K562 (cell line): ENCODE measurements at regions not wholly inside any gene's neighbourhood (a gene's known extent, or its start where the extent isn't known, plus 50 kb on each side); places are given as distances from the start of the nearest gene placed in this dataset.

ENCODE experiments used
- CHAMP1 ChIP-seq: fragments of 450-650 bp; IDR thresholded peaks from 2 replicates; pipeline ENCODE4 v1.6.1; 2016; ENCODE audit warnings: mild to moderate bottlenecking
- TF ChIP-seq, protein P1 (sequence below): IDR thresholded peaks from 2 replicates; pipeline ENCODE4 v1.6.1; 2011; ENCODE audit not compliant: insufficient read length; ENCODE audit errors: extremely low read depth
- TF ChIP-seq, protein P2 (sequence below), 2 experiments: IDR thresholded peaks; 2 replicates each; pipeline ENCODE4 v1.6.1; 2012; ENCODE audit warnings: improper control_type of control experiment in 2 of 2, low read depth in 2 of 2, low read length in 2 of 2, borderline replicate concordance in 1 of 2
- TF ChIP-seq, protein P3 (sequence below): fragments of 450-650 bp; IDR thresholded peaks from 2 replicates; pipeline ENCODE4 v1.6.1; 2016; ENCODE audit warnings: antibody characterized with exemption

- TF ChIP-seq, protein P1, sequence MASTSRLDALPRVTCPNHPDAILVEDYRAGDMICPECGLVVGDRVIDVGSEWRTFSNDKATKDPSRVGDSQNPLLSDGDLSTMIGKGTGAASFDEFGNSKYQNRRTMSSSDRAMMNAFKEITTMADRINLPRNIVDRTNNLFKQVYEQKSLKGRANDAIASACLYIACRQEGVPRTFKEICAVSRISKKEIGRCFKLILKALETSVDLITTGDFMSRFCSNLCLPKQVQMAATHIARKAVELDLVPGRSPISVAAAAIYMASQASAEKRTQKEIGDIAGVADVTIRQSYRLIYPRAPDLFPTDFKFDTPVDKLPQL: no peak
- TF ChIP-seq, protein P2, sequence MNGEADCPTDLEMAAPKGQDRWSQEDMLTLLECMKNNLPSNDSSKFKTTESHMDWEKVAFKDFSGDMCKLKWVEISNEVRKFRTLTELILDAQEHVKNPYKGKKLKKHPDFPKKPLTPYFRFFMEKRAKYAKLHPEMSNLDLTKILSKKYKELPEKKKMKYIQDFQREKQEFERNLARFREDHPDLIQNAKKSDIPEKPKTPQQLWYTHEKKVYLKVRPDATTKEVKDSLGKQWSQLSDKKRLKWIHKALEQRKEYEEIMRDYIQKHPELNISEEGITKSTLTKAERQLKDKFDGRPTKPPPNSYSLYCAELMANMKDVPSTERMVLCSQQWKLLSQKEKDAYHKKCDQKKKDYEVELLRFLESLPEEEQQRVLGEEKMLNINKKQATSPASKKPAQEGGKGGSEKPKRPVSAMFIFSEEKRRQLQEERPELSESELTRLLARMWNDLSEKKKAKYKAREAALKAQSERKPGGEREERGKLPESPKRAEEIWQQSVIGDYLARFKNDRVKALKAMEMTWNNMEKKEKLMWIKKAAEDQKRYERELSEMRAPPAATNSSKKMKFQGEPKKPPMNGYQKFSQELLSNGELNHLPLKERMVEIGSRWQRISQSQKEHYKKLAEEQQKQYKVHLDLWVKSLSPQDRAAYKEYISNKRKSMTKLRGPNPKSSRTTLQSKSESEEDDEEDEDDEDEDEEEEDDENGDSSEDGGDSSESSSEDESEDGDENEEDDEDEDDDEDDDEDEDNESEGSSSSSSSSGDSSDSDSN (IDR thresholded peaks at IDR 0.05; ENCODE audit: borderline replicate concordance in 1 of 2, low read depth in 2 of 2, low read length in 2 of 2): no peak
- TF ChIP-seq, protein P3, sequence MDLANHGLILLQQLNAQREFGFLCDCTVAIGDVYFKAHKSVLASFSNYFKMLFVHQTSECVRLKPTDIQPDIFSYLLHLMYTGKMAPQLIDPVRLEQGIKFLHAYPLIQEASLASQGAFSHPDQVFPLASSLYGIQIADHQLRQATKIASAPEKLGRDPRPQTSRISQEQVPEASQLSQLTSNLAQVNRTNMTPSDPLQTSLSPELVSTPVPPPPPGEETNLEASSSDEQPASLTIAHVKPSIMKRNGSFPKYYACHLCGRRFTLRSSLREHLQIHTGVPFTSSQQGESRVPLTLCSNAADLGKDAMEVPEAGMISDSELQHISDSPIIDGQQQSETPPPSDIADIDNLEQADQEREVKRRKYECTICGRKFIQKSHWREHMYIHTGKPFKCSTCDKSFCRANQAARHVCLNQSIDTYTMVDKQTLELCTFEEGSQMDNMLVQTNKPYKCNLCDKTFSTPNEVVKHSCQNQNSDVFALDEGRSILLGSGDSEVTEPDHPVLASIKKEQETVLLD: no peak
- no peak for TF ChIP-seq CHAMP1
Measured at GRCh38 chr6:14258695-14259593, 141.4 kb downstream of the CD83 start (continued).
